ENCODE measurements at regions not wholly inside any gene's neighbourhood (a gene's known extent, or its start where the extent isn't known, plus 50 kb on each side); places are given as distances from the start of the nearest gene placed in this dataset.
A peak's percentile ranks its signal among the peaks of the same experiment; 100 is the strongest.

DNA sequence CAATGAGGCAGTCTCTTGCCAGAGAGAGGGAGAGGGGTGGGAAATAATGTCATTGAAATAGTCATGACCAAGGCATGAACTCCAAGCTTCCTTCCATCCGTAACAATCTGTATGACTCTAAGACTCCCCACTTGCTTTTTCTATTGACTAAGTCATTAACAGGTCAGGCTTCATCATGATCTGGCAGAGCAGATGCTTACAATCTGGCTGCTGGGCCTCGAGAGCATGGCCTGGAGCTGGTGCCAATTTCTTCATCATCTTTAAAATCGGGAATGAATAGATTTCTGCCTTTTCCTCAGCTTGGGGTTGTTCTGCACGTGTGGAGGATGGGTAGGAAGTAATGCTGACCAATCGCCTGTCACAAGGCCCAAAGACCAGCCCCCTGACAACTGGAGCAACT is 280.6 kb upstream of the CLNK start:
- no peak for DNase-seq (ENCODE audit: low read depth, low spot score)
- no peaks in the 10 kb centered on the region for H3K27me3 ChIP-seq (ENCODE audit: insufficient read depth, insufficient read length)
- no peaks in the 10 kb centered on the region for H3K36me3 ChIP-seq (ENCODE audit: insufficient read depth, insufficient read length, low read length)
- no peak overlapping the region for H3K9ac ChIP-seq (ENCODE audit: insufficient read length, low read depth)
- no peak for TF ChIP-seq SUZ12 (IDR thresholded peaks at IDR 0.05; ENCODE audit: extremely low read depth, insufficient read depth, insufficient read length)
- TF ChIP-seq YY1 (IDR thresholded peaks at IDR 0.05; ENCODE audit: insufficient read depth, insufficient read length) = no peak
- no peak for TF ChIP-seq ZNF274 (IDR thresholded peaks at IDR 0.05; ENCODE audit: low read depth, low read length)
- no peak overlapping the region for H3K4me3 ChIP-seq (ENCODE audit: insufficient read length, low read depth)
- no peaks in the 10 kb centered on the region for H3K9me3 ChIP-seq (ENCODE audit: insufficient read depth, low read length)
- H3K4me1 ChIP-seq (ENCODE audit: insufficient read depth, insufficient read length) = peaks cover 6% of the 10 kb centered on the region

DNA sequence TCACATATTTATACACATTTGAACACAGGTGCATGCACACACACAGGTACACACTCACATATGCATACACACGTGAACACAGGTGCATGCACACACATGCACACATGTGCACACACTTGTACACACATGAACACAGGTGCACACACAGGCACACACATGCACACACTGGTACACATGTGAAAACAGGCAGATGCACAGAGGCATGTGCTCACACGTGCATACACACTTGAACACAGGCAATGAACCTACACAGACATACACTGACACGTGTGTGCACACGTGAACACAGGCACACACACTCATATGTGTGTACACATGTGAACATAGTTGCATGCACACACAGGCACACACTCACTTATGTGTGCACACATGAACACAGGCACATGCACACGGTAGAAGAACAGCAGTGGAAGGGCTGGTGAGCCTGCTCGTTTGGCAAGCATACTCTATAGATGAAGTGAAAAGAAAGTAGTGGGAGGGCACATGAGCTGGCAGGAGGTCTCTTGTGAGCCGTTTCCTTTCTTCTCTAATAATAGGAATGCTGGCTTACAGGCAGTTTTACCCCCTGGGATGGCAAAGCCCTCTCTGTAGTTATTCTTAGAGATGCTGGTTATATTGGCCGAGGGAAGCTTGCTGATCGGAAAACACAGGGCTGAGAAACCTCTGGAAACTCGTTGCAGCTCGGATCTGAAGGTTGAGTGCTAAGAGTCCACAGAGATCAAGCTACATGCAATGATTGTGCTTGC is 279.6 kb upstream of the CLNK start:
- Histone ChIP-seq H3K4me1 (ENCODE audit: insufficient read depth, insufficient read length) (peaks cover 8% of the 10 kb centered on the region), H3K9me3 (ENCODE audit: insufficient read depth, low read length) (no peaks in the 10 kb centered on the region), H3K36me3 (ENCODE audit: insufficient read depth, insufficient read length, low read length) (no peaks in the 10 kb centered on the region), H3K27me3 (ENCODE audit: insufficient read depth, insufficient read length) (no peaks in the 10 kb centered on the region), H3K4me3 (ENCODE audit: insufficient read length, low read depth) (no peak overlapping the region), H3K9ac (ENCODE audit: insufficient read length, low read depth) (no peak overlapping the region)
- no peak for DNase-seq (ENCODE audit: low read depth, low spot score)
- TF ChIP-seq YY1 (IDR thresholded peaks at IDR 0.05; ENCODE audit: insufficient read depth, insufficient read length) = no peak
- no peak for TF ChIP-seq ZNF274 (IDR thresholded peaks at IDR 0.05; ENCODE audit: low read depth, low read length)
- TF ChIP-seq SUZ12 (IDR thresholded peaks at IDR 0.05; ENCODE audit: extremely low read depth, insufficient read depth, insufficient read length) = no peak

DNA sequence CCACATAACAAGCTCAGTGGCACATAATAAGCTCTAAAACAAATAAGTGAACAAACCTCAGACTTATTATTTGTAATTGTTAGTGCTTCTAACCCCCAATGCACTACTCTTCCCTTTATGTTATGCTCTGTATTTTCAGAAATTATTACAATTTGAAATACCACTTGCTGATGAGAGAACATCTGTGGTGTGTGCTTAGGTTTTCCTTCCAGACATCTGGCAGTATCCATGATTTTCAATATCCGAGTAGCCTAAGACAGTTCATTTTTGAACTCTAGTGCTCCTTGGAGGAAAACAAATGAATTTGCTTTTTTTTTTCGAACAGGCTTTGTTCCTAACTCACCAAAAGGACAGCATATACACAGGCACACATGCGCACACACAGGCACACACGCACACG is 278.7 kb upstream of the CLNK start:
- H3K9ac ChIP-seq (ENCODE audit: insufficient read length, low read depth) = no peak overlapping the region
- peaks cover 8% of the 10 kb centered on the region for H3K4me1 ChIP-seq (ENCODE audit: insufficient read depth, insufficient read length)
- no peaks in the 10 kb centered on the region for H3K27me3 ChIP-seq (ENCODE audit: insufficient read depth, insufficient read length)
- no peaks in the 10 kb centered on the region for H3K36me3 ChIP-seq (ENCODE audit: insufficient read depth, insufficient read length, low read length)
- H3K4me3 ChIP-seq (ENCODE audit: insufficient read length, low read depth) = no peak overlapping the region
- no peaks in the 10 kb centered on the region for H3K9me3 ChIP-seq (ENCODE audit: insufficient read depth, low read length)
- TF ChIP-seq SUZ12 (IDR thresholded peaks at IDR 0.05; ENCODE audit: extremely low read depth, insufficient read depth, insufficient read length) (no peak), YY1 (IDR thresholded peaks at IDR 0.05; ENCODE audit: insufficient read depth, insufficient read length) (no peak), ZNF274 (IDR thresholded peaks at IDR 0.05; ENCODE audit: low read depth, low read length) (no peak)
- no peak for DNase-seq (ENCODE audit: low read depth, low spot score)

DNA sequence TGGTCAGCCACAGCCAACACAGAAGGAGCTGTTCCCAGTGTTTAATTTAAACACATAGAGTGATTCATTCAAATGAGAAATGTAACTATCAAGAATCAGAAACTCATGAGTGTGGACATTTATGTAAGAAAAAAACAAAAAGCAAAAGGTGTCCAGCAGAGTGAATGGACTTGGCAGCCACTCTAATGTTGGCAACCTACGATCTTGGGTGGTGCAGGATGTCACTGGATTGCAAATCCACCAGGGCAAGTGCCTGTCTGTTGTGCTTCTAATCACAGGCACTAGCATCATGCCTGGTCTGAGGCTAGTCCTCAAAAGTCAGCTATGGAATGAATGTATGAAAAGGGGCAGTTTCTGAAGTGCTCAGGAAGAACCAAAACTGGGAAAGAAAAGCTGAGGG is 277.7 kb upstream of the CLNK start:
- Histone ChIP-seq H3K4me3 (ENCODE audit: insufficient read length, low read depth) (no peak overlapping the region), H3K36me3 (ENCODE audit: insufficient read depth, insufficient read length, low read length) (no peaks in the 10 kb centered on the region), H3K9ac (ENCODE audit: insufficient read length, low read depth) (no peak overlapping the region), H3K27me3 (ENCODE audit: insufficient read depth, insufficient read length) (no peaks in the 10 kb centered on the region), H3K9me3 (ENCODE audit: insufficient read depth, low read length) (no peaks in the 10 kb centered on the region), H3K4me1 (ENCODE audit: insufficient read depth, insufficient read length) (peaks cover 8% of the 10 kb centered on the region)
- DNase-seq (ENCODE audit: low read depth, low spot score) = no peak
- TF ChIP-seq ZNF274 (IDR thresholded peaks at IDR 0.05; ENCODE audit: low read depth, low read length) = no peak
- no peak for TF ChIP-seq YY1 (IDR thresholded peaks at IDR 0.05; ENCODE audit: insufficient read depth, insufficient read length)
- no peak for TF ChIP-seq SUZ12 (IDR thresholded peaks at IDR 0.05; ENCODE audit: extremely low read depth, insufficient read depth, insufficient read length)

DNA sequence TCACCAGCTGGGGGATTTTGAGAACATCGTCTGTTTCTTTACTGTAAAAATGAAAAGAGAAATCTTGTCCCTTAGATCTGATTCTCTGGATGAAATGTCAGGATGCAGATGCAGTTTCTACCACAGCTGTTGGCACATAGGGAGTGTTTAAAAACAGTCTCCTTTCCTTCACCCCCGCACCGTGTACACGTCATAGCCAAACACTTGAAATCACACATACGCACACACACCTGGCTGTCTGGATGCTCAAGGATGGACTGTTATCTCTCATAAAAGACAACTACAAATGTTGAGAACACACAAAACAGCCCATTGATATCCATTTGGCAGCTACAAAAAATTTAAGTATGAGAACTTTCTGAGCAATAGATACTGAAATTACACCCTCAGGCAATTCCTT is 275.8 kb upstream of the CLNK start:
- TF ChIP-seq YY1 (IDR thresholded peaks at IDR 0.05; ENCODE audit: insufficient read depth, insufficient read length) (no peak), ZNF274 (IDR thresholded peaks at IDR 0.05; ENCODE audit: low read depth, low read length) (no peak), SUZ12 (IDR thresholded peaks at IDR 0.05; ENCODE audit: extremely low read depth, insufficient read depth, insufficient read length) (no peak)
- no peak for DNase-seq (ENCODE audit: low read depth, low spot score)
- no peak overlapping the region for H3K9ac ChIP-seq (ENCODE audit: insufficient read length, low read depth)
- H3K9me3 ChIP-seq (ENCODE audit: insufficient read depth, low read length) = no peaks in the 10 kb centered on the region
- H3K4me1 ChIP-seq (ENCODE audit: insufficient read depth, insufficient read length) = peaks cover 8% of the 10 kb centered on the region
- no peak overlapping the region for H3K4me3 ChIP-seq (ENCODE audit: insufficient read length, low read depth)
- no peaks in the 10 kb centered on the region for H3K36me3 ChIP-seq (ENCODE audit: insufficient read depth, insufficient read length, low read length)
- H3K27me3 ChIP-seq (ENCODE audit: insufficient read depth, insufficient read length) = no peaks in the 10 kb centered on the region

DNA sequence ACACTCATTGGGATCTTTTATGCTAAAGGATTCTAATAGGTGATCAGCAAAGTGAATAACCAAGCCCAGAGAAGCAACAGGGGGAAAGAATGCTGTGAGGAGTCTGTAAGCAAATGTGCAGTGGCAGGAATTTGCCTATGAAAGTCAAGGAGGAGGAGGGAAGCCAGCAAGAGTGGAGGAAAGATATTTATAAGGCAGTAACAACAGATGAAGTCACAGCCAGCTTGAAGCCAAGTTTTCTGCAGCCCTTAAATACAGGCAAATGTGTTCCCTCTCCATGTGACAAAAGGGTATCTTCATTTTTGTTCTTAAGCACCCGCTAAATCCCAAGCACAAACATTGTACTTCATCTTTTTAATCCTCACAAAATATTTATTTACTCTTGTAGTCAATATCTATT is 275.0 kb upstream of the CLNK start:
- H3K9me3 ChIP-seq (ENCODE audit: insufficient read depth, low read length) = no peaks in the 10 kb centered on the region
- no peaks in the 10 kb centered on the region for H3K27me3 ChIP-seq (ENCODE audit: insufficient read depth, insufficient read length)
- no peak overlapping the region for H3K4me3 ChIP-seq (ENCODE audit: insufficient read length, low read depth)
- TF ChIP-seq SUZ12 (IDR thresholded peaks at IDR 0.05; ENCODE audit: extremely low read depth, insufficient read depth, insufficient read length) = no peak
- peaks cover 8% of the 10 kb centered on the region for H3K4me1 ChIP-seq (ENCODE audit: insufficient read depth, insufficient read length)
- no peak for DNase-seq (ENCODE audit: low read depth, low spot score)
- H3K36me3 ChIP-seq (ENCODE audit: insufficient read depth, insufficient read length, low read length) = no peaks in the 10 kb centered on the region
- no peak overlapping the region for H3K9ac ChIP-seq (ENCODE audit: insufficient read length, low read depth)

DNA sequence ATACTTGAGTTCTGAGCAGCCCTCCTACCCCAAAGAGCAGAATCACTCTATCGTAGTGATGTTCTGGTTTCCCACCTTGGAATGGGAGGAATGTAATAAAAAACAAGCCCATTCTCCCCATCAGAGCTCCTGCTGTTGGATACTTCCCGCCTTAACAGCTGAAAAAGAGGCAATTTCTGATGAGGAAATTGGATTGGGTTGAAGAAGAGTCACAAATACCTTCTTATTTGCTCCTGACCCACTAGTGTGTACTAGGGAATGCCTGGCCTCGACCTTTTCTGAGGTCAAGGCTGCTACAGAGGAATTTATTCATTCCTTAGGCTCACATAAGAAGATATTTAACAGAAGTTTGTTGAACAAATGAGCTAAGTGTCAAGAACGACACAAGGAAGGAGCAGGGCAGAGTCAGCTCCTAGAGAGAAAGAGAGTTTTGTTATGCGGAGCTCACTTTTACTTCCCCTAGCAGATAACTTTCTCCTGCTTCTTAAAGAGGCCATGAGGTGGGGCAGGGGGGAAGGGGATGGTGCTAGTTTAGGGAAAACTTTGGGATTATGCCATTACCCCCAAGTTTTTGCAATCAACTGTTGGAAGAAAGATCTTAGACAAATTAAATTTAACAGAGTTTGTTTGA is 273.8 kb upstream of the CLNK start:
- peak; percentile 63 for DNase-seq (ENCODE audit: low read depth, low spot score)

More for the DNA sequence above, 273.8 kb upstream of the CLNK start:
- TF ChIP-seq YY1 (IDR thresholded peaks at IDR 0.05; ENCODE audit: insufficient read depth, insufficient read length) = no peak
- no peak for TF ChIP-seq ZNF274 (IDR thresholded peaks at IDR 0.05; ENCODE audit: low read depth, low read length)
- no peak for TF ChIP-seq SUZ12 (IDR thresholded peaks at IDR 0.05; ENCODE audit: extremely low read depth, insufficient read depth, insufficient read length)
- H3K36me3 ChIP-seq (ENCODE audit: insufficient read depth, insufficient read length, low read length) = no peaks in the 10 kb centered on the region
- no peaks in the 10 kb centered on the region for H3K27me3 ChIP-seq (ENCODE audit: insufficient read depth, insufficient read length)
- no peaks in the 10 kb centered on the region for H3K9me3 ChIP-seq (ENCODE audit: insufficient read depth, low read length)
- no peak overlapping the region for H3K9ac ChIP-seq (ENCODE audit: insufficient read length, low read depth)
- no peak overlapping the region for H3K4me3 ChIP-seq (ENCODE audit: insufficient read length, low read depth)
- peaks cover 2% of the 10 kb centered on the region for H3K4me1 ChIP-seq (ENCODE audit: insufficient read depth, insufficient read length)

Measured in NT2/D1 (cell line).